Activated naive CD8-positive, alpha-beta T cell treated with anti-CD3 and anti-CD28 coated beads, Interleukin-2, amount 10 ng/mL, durations not matched to agents 7 days and 5 days (primary cell): ENCODE measurements at regions not wholly inside any gene's neighbourhood (a gene's known extent, or its start where the extent isn't known, plus 50 kb on each side); places are given as distances from the start of the nearest gene placed in this dataset.

ENCODE experiments used
- ATAC-seq: fragments of 150-1000 bp; cut with Tn5 transposase; one replicate; pipeline ENCODE4 v1.10.0; 2021; ENCODE audit warnings: low read depth, moderate library complexity
- POLR2A ChIA-PET: fragments of 350-600 bp; sonication (Branson Sonifier 250); formaldehyde crosslinking; loops from one replicate; lab custom pipeline; 2021; ENCODE audit warnings: antibody characterized with exemption; lab: Charles Lee
- DNase-seq: peaks from one replicate; pipeline ENCODE4 v3.0.0; 2021
- H3K27ac Mint-ChIP-seq: one replicate; pipeline ENCODE4 v1.8.0; 2022; ENCODE audit warnings: mild to moderate bottlenecking, mixed read lengths
- H3K27me3 Mint-ChIP-seq: one replicate; pipeline ENCODE4 v1.8.0; 2022; ENCODE audit warnings: mild to moderate bottlenecking, moderate library complexity, mixed read lengths
- H3K36me3 Mint-ChIP-seq: one replicate; pipeline ENCODE4 v1.8.0; 2021; ENCODE audit warnings: mild to moderate bottlenecking, mixed read lengths
- H3K4me1 Mint-ChIP-seq: one replicate; pipeline ENCODE4 v1.8.0; 2021; ENCODE audit warnings: mixed read lengths
- H3K4me3 Mint-ChIP-seq: one replicate; pipeline ENCODE4 v1.8.0; 2022; ENCODE audit warnings: mild to moderate bottlenecking, moderate library complexity, mixed read lengths
- H3K9me3 Mint-ChIP-seq: one replicate; pipeline ENCODE4 v1.8.0; 2021; ENCODE audit warnings: mixed read lengths

DNA sequence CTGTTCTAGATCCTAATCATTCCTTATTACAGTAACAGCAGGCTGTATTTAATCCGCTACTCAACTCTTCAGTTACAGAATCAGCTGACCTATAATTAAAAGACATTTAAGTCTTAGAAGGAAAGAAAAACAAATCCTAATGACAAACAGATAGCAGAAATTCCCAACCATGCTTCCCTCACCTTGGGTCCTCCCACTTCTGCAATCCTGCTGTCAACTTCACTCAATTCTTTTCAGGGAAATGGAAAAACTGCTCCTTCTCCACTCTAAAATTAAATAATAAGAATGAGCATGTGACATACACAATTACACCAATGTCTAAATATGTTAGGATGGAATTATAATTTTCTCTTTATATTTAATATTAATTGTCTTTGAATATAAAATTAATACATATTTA, 182.6 kb upstream of the LYPLAL1 start:
- Mint-ChIP-seq H3K27me3 (no peaks in the 10 kb centered on the region), H3K9me3 (no peaks in the 10 kb centered on the region), H3K4me1 (no peaks in the 10 kb centered on the region), H3K36me3 (no peaks in the 10 kb centered on the region), H3K4me3 (no peak overlapping the region), H3K27ac (no peak overlapping the region)
- POLR2A ChIA-PET, result no interaction called here
- ATAC-seq, result no peak
- no peak for DNase-seq

DNA sequence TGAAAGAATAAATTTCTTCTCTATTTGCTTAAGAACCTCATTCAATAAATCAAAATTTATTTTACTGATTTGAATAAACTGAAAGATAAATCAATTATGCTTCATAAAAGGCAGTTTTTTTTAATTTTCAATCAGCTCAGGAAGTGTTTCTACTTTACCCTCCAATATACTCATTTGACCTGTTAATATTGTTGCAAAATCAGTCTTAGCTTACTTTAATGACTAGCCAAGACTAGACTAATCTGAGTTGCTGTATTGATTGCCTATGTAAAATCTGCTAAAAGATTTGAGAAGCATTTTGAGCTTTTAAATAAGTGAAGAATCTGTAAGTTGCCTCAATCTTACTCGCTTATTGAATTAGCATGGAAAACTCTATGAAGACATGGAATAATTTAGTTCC, 179.1 kb upstream of the LYPLAL1 start:
- POLR2A ChIA-PET, result no interaction called here
- no peak for DNase-seq
- H3K36me3 Mint-ChIP-seq, result no peaks in the 10 kb centered on the region
- no peaks in the 10 kb centered on the region for H3K27me3 Mint-ChIP-seq
- H3K27ac Mint-ChIP-seq, result no peak overlapping the region
- no peaks in the 10 kb centered on the region for H3K9me3 Mint-ChIP-seq
- ATAC-seq, result no peak
- H3K4me1 Mint-ChIP-seq, result no peaks in the 10 kb centered on the region
- no peak overlapping the region for H3K4me3 Mint-ChIP-seq

DNA sequence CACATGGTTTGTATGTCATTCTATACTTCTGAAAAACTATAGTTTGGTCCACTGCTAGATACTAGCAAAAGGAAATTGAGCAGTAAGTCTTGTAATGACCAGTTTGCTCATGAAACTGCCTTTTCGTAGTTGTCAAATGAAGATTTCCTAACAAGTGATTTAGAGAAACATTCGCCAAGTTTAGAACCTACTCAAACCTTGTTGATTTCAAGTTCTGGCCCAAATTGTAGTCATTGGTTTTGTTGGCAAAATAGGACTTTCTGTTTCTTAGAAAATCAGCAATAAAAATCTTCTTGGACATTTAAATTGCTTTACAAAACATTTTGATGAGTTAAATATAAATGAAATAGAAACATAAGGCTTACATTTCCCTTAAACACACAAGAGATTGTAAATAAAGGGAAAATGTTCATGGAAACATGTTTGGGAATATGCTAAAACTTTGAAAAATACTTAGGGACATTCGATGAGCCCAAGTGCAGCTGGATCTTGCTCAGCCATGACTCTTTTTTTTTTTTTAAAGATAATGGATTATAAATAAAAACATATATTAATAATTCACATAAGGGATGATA, 178.5 kb upstream of the LYPLAL1 start:
- ATAC-seq (no peak), DNase-seq (no peak)
- H3K27me3 Mint-ChIP-seq, result no peaks in the 10 kb centered on the region
- POLR2A ChIA-PET, result no interaction called here
- H3K36me3 Mint-ChIP-seq, result no peaks in the 10 kb centered on the region
- no peaks in the 10 kb centered on the region for H3K9me3 Mint-ChIP-seq
- H3K27ac Mint-ChIP-seq, result no peak overlapping the region
- no peaks in the 10 kb centered on the region for H3K4me1 Mint-ChIP-seq
- H3K4me3 Mint-ChIP-seq, result no peak overlapping the region

DNA sequence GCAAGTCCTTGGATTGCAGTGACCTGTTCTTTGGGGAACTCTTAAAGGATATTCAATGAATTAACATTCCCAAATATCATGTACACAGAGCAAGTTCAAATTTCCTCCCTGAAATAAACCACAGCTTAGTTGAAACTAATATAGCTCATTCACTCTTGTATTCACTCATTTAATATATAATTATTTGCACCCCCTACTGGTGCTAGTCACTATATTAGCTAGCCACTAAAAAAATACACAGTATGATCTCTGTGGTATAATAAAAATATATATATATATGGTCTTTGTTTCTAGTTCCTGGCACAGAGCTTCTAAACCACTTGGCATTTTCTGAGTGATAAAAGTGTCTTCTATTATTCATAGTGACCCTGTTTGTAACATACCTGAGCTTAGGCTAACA, 177.3 kb upstream of the LYPLAL1 start:
- no peak for ATAC-seq

DNA sequence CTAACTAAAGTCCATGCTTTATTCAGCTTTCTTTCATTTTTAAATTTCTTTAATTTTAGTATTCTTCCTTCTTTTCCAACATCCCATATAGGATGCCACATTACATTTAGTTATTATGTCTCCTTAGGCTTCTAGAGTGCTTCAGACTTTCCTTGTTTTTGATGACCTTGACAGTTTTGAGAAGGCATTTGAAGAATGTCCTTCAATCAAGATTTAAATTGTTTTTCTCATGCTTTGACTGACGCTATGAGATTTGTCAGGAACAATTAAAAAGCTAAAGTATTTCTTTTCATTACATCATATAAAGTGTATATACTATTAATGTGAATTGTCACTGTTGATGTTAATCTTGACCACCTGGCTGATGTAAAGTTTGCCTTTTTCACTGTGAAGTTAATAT, 173.7 kb upstream of the LYPLAL1 start:
- Mint-ChIP-seq H3K27me3 (no peaks in the 10 kb centered on the region), H3K4me1 (no peaks in the 10 kb centered on the region), H3K9me3 (peaks cover 1% of the 10 kb centered on the region), H3K36me3 (no peaks in the 10 kb centered on the region), H3K4me3 (no peak overlapping the region), H3K27ac (no peak overlapping the region)
- ATAC-seq (no peak), DNase-seq (no peak)
- POLR2A ChIA-PET, result no interaction called here

More for the DNA sequence above, 177.3 kb upstream of the LYPLAL1 start:
- Mint-ChIP-seq H3K9me3 (no peaks in the 10 kb centered on the region), H3K27ac (no peak overlapping the region), H3K4me3 (no peak overlapping the region), H3K36me3 (no peaks in the 10 kb centered on the region), H3K4me1 (no peaks in the 10 kb centered on the region), H3K27me3 (no peaks in the 10 kb centered on the region)
- POLR2A ChIA-PET, result no interaction called here
- no peak for DNase-seq

DNA sequence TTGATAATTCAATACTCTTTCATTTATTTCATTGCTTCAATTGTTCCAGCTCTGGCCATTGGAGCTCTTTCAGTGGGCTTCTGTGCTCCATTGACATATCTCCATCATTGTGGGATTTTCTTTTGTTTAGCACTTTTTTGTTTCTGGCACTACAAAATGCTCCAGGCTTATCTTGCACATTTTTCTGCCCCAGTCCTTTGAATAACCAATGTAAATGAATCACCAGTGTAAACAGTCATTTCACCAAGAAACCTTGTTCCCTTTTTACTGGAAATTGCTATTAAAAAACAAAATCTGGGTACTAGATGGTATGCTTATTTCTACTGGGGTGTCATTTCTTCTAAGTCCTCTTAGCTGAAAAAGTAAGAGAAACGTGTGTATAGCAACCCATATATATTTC, 173.0 kb upstream of the LYPLAL1 start:
- no peak for ATAC-seq
- POLR2A ChIA-PET, result no interaction called here
- no peak overlapping the region for H3K27ac Mint-ChIP-seq
- DNase-seq, result no peak
- H3K4me1 Mint-ChIP-seq, result no peaks in the 10 kb centered on the region
- no peaks in the 10 kb centered on the region for H3K27me3 Mint-ChIP-seq
- H3K4me3 Mint-ChIP-seq, result no peak overlapping the region
- H3K36me3 Mint-ChIP-seq, result no peaks in the 10 kb centered on the region
- peaks cover 3% of the 10 kb centered on the region for H3K9me3 Mint-ChIP-seq

DNA sequence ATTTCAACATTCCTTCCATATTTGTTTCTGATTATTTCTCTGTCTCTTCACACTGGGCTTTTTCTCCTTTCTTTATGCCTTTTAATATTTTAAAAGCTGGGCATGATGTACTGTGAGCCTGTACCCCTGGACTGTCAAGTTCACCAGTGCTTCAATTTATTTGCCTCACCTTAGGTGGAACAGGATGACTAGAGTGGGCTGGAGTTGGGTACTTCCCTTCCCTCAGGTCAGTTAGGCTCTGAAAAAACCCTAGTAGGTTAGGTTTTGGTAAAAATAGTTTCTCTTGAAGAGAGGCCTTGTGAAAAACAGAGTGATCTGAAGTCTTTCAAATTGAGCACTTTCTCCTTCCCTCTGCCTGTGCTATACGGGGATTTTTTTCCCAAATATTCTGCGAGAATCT, 163.0 kb upstream of the LYPLAL1 start:
- peaks cover 5% of the 10 kb centered on the region for H3K9me3 Mint-ChIP-seq
- ATAC-seq (no peak), DNase-seq (no peak)
- no peak overlapping the region for H3K27ac Mint-ChIP-seq
- no peaks in the 10 kb centered on the region for H3K4me1 Mint-ChIP-seq
- POLR2A ChIA-PET, result no interaction called here
- no peaks in the 10 kb centered on the region for H3K36me3 Mint-ChIP-seq
- no peak overlapping the region for H3K4me3 Mint-ChIP-seq
- no peaks in the 10 kb centered on the region for H3K27me3 Mint-ChIP-seq

DNA sequence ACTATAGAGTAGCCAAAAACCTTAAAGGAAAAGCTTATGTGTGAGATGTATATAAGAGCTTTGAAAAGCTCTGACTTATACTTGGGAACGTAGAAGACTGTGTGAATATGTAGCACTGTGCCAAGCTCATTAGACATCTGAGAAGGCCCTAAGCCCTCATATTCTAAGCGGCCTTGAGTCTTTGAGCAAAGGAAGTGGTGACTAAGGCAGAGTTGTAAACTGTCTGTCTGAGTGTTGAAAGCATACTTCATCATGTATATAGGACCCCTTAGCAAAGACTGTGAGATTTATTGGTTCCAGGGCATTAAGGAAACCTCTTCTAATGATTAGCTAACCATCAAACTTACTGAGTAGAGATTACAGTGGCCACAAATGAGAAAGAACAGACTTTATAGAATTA, 153.3 kb upstream of the LYPLAL1 start:
- H3K27ac Mint-ChIP-seq, result no peak overlapping the region
- no peaks in the 10 kb centered on the region for H3K36me3 Mint-ChIP-seq
- no peaks in the 10 kb centered on the region for H3K27me3 Mint-ChIP-seq
- POLR2A ChIA-PET, result no interaction called here
- H3K9me3 Mint-ChIP-seq, result peaks cover 1% of the 10 kb centered on the region
- no peak overlapping the region for H3K4me3 Mint-ChIP-seq
- no peak for ATAC-seq
- DNase-seq, result no peak
- H3K4me1 Mint-ChIP-seq, result no peaks in the 10 kb centered on the region

DNA sequence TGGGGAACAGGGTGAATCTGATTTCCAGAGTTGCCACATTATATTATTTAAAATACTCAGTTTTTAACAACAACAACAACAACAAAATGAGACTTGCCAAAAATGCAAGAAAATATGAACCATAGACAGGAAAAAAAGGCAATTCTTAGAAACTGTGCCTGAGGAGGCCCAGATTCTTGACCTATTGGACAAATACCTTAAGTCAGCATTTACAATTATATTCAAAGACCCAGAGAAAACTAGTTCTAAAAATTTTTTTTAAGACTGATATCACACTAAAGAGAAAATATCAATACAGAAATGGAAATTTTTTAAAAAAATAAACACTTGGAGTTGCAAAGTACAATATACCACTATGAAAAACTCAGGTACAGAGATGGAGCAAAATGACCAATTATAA, 152.8 kb upstream of the LYPLAL1 start:
- POLR2A ChIA-PET, result no interaction called here
- Mint-ChIP-seq H3K36me3 (no peaks in the 10 kb centered on the region), H3K27me3 (no peaks in the 10 kb centered on the region), H3K4me3 (no peak overlapping the region), H3K4me1 (no peaks in the 10 kb centered on the region), H3K27ac (no peak overlapping the region), H3K9me3 (peaks cover 1% of the 10 kb centered on the region)
- DNase-seq, result no peak
- ATAC-seq, result no peak

DNA sequence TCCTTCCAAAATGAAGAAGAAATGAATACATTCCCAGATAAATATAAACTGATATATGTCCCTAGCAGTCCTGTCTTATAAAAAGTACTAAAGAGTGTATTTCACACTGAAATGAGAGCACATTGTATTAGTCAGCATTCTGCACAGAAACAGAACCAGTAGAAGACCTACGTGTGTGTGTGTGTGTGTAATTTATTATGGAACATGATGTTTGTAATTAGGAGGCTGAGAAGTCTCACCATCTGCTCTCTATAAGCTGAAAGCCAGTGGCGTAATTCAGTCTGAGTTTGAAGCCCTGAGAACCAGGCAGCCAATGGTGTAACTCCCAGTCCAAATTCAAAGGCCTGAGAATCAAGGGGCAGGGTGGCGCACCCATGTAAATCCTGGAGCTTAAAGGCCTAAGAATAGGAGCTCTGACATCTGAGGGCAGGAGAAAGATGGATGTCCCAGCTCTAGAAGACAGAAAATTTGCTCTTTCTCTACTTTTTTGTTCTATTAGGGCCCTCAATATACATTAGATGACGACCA, 146.5 kb upstream of the LYPLAL1 start:
- DNase-seq (no peak), ATAC-seq (no peak)
- Mint-ChIP-seq H3K27ac (no peak overlapping the region), H3K9me3 (peaks cover 5% of the 10 kb centered on the region), H3K27me3 (no peaks in the 10 kb centered on the region), H3K4me3 (no peak overlapping the region), H3K4me1 (no peaks in the 10 kb centered on the region), H3K36me3 (no peaks in the 10 kb centered on the region)
- POLR2A ChIA-PET, result no interaction called here

DNA sequence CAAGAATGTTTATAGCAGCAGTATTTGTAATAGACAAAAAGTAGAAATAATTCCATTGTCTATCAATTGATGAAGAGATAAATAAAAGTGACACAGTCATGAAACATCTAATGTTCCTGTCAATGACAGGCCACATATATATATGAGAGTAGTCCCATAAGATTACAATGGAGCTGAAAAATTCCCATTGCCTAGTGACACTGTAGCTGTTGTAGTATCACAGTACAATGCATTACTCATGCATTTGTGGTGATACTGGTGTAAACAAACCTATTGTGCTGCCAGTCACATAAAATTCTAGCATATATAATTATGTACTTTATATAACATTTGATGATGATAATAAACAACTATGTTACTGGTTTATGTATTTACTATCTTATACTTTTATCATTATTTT, 141.9 kb upstream of the LYPLAL1 start:
- H3K9me3 Mint-ChIP-seq, result peaks cover 1% of the 10 kb centered on the region
- no peak overlapping the region for H3K4me3 Mint-ChIP-seq
- no peaks in the 10 kb centered on the region for H3K4me1 Mint-ChIP-seq
- POLR2A ChIA-PET, result no interaction called here
- ATAC-seq, result no peak
- H3K36me3 Mint-ChIP-seq, result no peaks in the 10 kb centered on the region
- H3K27me3 Mint-ChIP-seq, result no peaks in the 10 kb centered on the region
- DNase-seq, result no peak
- no peak overlapping the region for H3K27ac Mint-ChIP-seq

DNA sequence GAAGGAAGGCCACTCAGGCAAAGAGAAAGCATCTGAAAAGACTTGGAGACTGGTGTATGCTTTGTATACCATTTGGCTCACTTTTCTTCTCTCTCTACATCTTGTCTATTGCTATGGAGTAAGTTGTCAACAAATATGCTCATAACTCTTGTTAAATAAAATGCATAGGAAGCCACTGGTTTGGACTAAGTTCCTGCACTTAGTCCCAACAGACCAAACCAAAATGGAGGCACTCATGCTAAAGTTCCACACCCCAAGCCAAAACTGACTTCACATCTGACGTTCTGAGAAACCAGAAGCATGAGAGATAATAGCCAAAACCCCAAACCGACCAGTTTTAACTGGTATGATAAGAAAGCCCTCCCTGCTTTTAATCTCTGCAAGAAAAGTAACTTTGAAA, 135.3 kb upstream of the LYPLAL1 start:
- H3K4me1 Mint-ChIP-seq, result no peaks in the 10 kb centered on the region
- no peaks in the 10 kb centered on the region for H3K9me3 Mint-ChIP-seq
- ATAC-seq (no peak), DNase-seq (no peak)
- H3K36me3 Mint-ChIP-seq, result no peaks in the 10 kb centered on the region
- H3K27me3 Mint-ChIP-seq, result no peaks in the 10 kb centered on the region
- H3K4me3 Mint-ChIP-seq, result no peak overlapping the region
- POLR2A ChIA-PET, result no interaction called here
- H3K27ac Mint-ChIP-seq, result no peak overlapping the region

DNA sequence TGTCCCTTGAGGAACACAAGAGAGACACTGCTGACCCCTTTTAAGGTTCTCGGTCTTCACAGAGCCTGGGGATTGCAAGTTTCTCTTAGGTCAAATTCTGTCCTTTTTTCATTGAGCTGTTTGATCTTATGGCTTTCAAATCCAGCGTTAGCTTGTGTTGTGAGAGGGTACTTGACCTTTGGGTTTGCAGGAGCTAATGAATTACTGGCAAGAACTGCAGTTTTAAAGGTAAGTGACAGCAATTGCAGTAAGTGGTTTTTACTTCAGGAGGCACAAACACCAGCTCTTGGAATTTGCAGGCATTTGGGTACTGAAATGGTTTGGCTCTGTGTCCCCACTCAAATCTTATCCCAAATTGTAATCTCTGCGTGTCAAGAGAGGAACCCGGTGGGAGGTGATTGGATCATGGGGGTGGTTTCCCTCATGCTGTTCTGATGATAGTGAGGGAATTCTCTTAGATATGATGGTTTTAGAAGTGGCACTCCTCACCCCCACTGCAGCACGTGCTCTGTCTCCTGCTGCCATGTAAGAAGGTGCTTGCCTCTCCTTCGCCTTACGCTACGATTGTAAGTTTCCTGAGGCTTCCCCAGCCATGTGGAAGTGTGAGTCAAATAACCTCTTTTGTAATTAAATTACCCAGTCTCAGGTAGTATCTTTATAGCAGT, 134.5 kb upstream of the LYPLAL1 start:
- ATAC-seq, result no peak
- Mint-ChIP-seq H3K27ac (no peak overlapping the region), H3K36me3 (no peaks in the 10 kb centered on the region), H3K4me3 (no peak overlapping the region), H3K4me1 (no peaks in the 10 kb centered on the region), H3K9me3 (no peaks in the 10 kb centered on the region), H3K27me3 (no peaks in the 10 kb centered on the region)
- POLR2A ChIA-PET, result no interaction called here
- no peak for DNase-seq

DNA sequence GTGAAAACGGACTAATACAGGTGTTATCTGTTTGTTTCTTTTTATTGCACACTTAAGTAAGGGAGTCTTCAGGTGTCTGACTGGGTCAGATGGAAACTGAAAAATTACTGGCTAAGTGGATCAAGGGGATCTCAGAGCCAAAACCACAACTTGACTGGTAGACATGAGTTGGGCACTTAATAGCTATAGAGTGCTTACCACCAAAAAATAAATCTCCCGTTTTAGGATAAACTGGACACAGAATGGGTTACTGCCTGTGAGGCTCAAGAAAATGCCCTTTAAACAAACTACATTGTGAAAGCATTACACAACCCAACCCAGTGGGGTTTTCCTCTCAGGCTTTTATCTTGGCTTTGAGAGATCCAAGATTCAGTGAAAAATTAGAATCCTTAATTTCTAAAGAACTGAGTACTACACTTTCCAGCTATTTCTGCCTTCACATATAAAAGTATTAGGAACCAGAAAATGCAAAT, 134.0 kb upstream of the LYPLAL1 start:
- Mint-ChIP-seq H3K9me3 (no peaks in the 10 kb centered on the region), H3K27me3 (no peaks in the 10 kb centered on the region), H3K36me3 (no peaks in the 10 kb centered on the region), H3K4me1 (no peaks in the 10 kb centered on the region), H3K4me3 (no peak overlapping the region), H3K27ac (no peak overlapping the region)
- ATAC-seq (no peak), DNase-seq (no peak)
- POLR2A ChIA-PET, result no interaction called here
